Effector CD4-positive, alpha-beta T cell (primary cell): ENCODE measurements at regions not wholly inside any gene's neighbourhood (a gene's known extent, or its start where the extent isn't known, plus 50 kb on each side); places are given as distances from the start of the nearest gene placed in this dataset.

Experiments used
- DNase-seq: peaks from one replicate; pipeline ENCODE4 v3.0.0-alpha.2; 2020

DNA sequence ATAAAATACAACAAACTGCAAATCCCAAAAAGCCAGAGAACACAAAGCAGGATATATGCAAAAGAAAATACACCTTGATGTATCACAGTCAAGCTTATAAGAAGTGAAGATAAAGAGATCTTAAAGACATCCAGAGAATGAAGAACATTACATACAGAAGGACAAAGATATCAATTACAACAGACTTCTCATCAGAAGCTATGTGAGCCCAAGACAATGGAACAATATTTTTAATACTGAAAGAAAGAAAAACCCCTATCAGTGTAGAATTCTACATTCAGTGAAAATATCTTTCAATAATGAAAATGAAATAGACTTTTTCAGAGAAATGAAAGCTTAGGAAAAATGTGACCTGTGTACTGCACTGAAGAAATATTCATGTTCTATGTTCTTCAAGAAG lies 104.5 kb upstream of the PHACTR3 start:
- no peak for DNase-seq

DNA sequence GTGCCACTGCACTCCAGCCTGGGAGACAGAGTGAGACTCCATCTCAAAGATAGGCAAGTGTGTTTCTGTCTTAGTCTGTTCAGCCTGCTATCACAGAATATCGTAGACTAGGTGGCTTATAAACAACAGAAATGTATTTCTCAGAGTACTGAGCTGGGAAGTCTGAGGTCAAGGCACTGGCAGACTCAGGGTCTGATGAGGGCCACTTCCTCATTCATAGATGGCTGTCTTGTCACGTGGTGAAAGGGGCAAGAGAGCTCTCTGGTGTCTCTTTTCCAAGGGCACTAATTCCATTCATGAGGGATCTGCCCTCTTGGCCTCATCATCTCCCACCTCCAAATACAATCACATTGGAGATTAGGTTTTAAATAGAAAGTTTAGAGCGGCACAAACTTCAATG lies 95.6 kb upstream of the PHACTR3 start:
- DNase-seq = no peak

DNA sequence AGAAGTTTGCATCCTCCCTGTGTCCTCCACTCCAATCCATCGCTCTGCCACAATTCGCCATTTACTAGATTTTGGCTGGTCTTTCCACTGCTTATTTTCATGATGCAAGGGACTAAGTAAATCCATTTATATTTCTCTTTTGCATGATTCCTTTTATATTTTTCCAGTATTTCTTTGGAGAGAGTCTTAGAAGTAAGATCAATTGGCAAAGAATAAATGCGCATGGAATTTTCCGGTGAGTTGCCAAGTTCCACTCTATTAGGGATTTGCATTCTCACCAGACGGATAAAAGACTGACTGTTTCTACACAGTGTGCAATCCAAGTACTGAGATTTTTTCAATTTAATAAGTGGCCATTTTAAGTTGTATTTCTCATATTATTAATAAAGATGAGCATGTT lies 91.7 kb upstream of the PHACTR3 start:
- DNase-seq = no peak

DNA sequence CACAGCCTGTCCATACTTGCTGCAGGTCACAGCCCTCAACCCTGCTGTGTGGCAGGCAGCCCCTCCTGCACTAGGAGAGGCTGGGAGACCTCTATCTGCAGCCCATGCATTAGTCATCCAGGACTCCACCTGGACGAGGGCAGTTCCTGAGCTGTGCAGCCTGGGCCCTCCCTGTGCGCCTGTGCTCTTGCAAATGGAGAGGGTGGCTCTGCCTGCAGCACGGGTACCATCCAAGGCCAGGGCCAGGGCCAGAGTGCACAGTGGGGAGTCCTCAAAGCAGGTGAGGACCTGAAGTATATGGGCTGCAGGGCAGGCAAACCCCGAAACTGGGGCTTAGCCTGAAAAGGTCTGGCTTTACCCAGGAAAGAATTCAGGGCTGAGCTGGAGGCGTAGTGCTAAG lies 89.8 kb upstream of the PHACTR3 start:
- no peak for DNase-seq

DNA sequence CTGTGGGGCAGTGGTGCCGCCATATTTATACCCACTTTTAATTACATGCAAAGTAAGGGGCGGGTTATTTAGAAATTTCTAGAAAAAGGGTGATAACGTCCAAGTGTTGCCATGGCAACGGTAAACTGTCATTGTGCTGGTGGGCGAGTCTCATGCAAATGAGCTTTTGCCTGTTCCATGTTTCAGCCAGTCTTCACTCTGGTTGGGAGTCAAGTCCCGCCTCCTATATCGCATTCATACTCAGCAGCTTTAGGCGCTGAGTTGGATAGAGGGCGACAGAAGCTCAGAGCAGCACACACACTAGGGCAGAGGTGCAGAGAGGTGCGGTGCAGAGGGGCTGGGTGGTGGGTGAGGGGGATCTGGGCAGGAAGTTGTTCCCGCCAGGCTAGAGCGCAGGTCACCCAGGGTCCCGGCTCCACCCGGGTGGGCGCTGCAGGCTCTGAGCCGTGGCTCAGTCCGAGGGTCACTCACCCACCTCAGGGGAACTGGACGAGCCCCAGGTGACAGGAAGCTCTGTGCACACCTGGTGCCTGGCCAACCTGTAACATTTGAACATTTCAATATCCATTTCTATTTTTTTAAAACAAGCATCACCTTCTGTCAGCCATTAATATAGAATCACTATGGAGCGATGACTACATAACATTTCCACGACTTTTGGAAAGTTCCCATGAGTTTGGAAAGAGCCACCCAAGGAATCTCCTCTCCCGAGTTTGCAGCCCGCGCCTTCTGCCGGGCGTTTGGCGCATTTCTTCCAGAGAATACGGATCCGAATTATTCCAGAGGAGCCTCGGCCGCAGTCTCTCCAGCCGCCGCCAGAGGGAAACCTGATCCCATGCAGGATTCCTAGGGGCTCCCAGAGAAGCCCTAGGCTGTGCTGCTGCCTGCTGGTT lies 89.1 kb upstream of the PHACTR3 start:
- DNase-seq = no peak

DNA sequence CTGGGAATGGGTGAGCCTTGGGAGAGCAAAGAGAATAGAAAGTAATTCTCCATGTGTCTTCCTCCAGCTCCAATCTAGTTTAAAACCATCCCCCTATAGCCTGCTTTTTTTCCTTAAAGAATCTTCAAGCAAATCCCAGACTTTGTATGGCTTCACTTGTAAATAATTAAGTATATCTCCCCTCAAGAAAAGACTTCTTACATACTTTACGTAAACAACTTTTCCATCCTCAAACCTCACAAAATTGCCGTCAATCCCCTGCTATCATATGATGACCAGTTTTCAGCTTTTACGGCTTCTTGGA lies 88.5 kb upstream of the PHACTR3 start:
- no peak for DNase-seq

DNA sequence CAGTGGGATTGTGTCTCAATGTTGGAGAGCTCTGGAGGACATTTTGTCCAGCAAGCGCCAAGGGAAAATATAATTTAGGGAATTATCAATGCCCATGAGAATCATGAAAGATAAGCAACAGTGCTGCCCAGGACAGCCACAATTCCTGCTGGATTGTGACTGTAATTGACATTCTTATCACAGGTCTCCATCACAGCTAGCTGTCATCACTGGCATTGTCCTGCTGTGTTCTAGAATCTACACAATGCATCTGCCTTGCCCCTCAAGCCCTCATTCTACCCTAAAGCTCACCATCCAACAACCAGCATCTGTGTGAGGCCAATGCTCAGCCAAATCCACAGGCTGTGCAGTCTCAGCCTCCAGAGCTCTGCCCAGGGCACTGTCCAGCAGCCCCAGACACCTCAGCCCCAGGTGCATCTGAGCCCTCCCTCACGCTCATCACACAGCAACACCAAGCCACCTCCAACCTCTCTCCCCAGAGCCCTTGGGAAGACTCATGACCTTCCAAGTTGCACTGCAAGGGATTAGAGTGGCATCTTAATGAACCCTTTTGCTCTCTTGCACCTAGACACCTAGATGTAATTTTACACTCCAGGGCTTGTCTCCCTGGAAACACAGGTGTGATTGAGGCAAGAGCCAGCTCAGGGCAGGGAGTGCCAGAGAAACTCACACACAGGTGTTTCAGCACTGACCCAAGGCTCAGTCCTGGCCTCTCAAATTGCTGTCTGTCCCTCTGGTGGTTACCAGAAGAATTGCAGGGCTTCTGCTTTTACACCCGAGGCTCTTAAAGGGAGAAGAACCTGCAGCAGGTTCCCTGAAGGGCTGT lies 85.2 kb upstream of the PHACTR3 start:
- DNase-seq = peak; percentile 8

DNA sequence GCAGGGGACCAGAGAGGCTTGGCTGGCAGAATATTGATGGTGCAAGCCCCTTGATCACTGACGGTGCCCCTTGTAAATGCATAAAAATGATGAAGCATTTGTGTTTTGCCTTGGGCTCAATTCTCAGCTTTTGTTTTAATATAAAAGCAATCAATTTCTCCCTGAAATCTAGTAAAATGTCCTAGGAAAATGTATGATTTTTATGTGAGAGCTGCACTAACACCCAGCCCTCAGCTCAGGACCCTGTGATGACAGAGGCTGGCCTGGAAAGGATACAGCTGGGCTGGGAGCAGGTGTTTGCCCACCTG lies 84.7 kb upstream of the PHACTR3 start:
- no peak for DNase-seq

DNA sequence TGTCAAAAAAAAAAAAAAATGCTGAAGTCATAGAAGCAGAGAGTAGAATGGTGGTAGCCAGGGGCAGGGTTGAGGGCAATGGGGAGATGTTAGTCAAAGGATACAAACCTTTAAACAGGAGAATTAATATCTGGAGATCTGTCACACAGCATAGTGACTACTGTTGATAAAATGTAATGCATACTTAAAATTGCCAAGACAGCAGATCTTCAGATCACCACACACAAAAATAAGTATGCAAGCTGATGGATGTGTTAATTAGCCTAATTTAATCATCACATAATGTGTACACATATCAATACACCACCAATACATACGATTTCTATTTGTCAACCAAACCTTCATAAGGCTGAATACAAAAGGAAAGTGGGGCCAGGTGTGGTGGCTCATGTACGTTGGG lies 83.5 kb upstream of the PHACTR3 start:
- no peak for DNase-seq

DNA sequence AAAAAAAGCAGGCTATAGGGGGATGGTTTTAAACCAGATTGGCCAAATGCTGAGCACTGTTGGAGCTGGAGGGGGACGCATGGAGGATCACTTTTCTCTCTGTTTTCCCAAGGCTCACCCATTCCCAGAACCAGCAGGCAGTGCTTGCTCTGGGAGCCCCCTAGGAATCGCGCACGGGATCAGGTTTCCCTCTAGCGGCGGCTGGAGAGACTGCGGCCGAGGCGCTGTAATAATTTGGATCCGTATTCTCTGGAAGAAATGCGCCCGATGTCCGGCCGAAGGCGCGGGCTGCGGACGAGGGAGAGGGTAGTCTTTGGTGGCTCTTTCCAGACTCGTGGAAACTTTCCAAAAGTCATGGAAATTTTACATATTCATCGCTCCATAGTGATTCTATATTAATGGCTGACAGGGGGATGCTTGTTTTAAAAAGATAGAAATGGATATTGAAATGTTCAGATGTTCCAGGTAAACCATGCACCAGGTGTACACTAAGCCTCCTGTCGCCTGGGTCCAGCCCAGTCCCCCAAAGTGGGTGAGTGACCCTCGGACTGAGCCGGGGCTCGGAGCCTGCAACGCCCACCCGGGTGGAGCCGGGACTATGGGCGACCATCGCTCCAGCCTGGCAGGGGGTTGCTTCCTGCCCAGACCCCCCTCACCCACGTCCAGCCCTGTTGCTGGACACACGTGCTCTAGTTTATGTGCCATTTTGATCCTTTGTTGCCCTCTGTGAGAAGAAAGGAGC lies 78.7 kb upstream of the PHACTR3 start:
- no peak for DNase-seq

DNA sequence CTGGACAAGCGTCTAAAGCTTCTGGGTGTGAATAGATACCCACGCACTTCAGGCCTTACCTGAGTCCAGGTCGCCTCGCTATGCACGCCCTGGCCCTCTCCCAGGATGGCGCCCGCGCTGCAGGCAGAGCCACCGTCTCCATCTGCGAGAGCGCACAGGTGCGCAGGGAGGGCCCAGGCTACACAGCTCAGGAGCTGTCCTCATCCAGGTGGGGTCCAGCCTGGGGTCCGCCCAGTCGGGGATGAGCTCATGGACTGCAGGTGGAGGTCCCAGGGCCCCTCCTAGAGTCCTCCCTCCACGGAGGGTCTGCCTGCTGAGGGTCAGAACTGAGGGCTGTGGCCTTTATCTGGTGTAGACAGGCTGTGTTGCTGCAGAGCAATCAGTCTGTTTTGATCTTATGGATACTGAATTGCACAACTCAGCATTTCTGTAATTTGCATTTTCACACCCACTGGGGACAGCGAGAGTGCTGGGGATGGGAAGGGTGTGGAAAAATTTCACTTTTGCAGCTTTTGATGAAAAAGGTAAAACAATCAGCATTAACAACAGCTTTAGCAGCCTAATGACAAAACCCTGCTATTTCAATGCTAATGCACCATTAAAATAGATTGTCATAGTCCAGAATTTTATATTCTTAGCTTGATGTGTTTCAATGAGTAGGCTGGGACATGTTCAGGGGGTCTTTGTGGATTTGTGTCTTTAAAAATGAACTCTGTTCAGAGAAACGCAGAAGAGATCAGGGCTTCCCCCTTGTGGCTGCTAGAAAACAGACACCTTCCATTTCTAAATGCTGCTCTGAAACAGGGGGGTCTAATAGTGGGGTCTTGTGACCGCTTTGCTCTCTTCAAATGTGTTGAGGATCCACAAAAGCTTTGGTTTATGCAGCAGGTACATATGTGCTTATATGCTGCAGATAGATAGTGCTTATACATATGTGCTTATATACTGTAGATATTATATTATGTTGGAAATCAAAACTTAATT lies 77.8 kb upstream of the PHACTR3 start:
- no peak for DNase-seq

DNA sequence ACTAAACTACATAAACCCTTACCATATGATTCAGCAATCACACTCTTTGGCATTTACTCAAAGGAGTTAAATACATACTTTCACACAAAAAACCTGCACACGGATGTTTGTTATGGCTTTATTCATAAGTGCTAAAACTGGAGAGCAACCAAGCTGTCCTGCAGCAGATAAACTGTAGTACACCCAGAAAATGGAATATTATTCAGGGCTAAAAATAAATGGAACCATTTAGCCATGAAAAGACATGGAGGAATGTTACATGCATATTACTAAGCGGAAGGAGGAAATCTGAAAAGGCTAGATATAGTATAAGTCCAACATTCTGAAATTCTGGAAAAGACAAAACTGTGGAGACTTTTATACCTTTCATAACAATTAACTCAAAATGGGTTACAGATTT lies 73.6 kb upstream of the PHACTR3 start:
- DNase-seq = no peak

DNA sequence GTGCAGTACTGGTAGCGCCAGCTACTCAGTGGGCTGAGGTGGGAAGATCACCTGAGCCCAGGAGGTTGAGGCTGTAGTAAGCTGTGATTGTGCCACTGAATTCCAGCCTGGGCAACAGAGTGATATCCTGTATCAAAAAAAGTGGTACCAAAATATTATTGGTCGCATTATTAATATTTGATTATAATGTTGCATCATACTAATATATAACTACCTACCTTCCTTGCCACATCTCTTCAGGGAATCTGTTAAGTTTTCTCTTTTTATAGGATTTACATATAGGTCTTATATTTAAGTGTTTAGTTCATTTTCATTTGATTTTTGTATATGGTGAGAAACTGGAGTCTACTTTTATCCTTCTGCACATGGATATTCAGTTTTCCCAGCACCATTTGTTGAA lies 66.3 kb upstream of the PHACTR3 start:
- no peak for DNase-seq

DNA sequence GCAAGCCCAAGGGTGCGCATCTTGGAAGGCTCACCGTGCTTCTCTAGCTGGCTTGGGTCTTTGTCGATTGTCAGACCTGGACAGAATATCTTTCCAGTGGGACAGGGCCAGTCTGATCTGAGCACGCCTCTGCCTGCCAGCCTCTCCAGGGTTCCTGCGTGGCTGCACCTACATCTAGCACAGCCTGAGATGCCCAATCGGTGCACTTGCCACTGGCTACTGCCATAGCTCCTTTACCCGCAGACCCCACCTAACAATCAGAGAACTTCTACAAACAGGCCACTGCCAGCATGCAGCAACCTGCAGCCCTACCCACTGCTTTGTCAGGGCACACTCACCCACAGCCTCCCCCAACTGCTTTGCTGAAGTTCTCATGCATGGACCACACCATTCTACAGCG lies 56.7 kb upstream of the PHACTR3 start:
- DNase-seq = no peak
